ENCODE measurements at regions not wholly inside any gene's neighbourhood (a gene's known extent, or its start where the extent isn't known, plus 50 kb on each side); places are given as distances from the start of the nearest gene placed in this dataset.

DNA sequence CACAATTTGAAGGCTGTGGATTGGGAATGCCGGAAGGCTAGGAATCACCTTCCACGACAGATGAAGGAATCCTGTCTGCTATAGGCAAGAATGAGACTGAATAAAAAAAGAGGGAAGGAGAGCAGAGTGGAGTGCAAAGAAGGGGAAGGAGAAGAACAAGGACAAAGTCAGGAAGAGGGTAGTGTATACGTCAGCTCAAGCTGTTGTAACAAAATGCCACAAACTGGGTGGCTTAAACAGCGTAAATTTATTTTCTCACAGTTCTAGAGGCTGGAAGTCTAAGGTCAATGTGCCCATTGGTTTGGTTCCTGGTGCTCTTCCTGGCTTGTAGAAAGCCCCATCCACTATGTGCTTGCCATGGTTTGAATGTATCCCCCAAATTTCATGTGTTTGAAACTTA is 104.5 kb downstream of the TTLL2 start:
- TF ChIP-seq CTCF (IDR thresholded peaks at IDR 0.05) (no peak), POLR2A (IDR thresholded peaks at IDR 0.05) (no peak)

All from tibial nerve (tissue), 3 donors.